ENCODE measurements at regions not wholly inside any gene's neighbourhood (a gene's known extent, or its start where the extent isn't known, plus 50 kb on each side); places are given as distances from the start of the nearest gene placed in this dataset.

- TF ChIP-seq CTCF (IDR thresholded peaks at IDR 0.05; ENCODE audit: low read depth, low read length) = no peak
- no peak for TF ChIP-seq POLR2A (IDR thresholded peaks at IDR 0.05; ENCODE audit: extremely low read depth, insufficient read length)
Observed at GRCh38 chr13:75194717-75195462, 287.1 kb downstream of the TBC1D4 start.

All from NB4 (cell line).